ENCODE measurements at regions not wholly inside any gene's neighbourhood (a gene's known extent, or its start where the extent isn't known, plus 50 kb on each side); places are given as distances from the start of the nearest gene placed in this dataset.

DNA sequence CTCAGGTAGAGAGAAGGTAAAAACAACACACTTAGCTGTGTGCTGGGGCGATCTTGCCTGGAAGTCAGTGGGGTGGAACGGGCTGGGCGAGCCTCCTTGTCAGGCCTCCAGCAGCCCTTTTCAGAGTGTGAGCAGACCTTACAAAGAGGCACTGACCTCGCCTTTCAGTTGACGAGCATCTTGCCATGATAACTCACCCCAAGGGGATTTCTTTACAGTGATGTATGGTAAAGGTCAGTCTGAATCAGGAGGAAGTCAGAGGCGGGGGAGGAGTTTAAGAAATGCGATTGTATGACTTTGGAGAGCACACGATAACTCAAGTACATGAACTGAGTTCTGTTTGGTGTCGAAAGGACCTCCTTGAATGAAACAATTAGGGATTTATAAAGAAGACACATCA lies 326.5 kb upstream of the PROX1 start:
- DNase-seq (ENCODE audit: low spot score in 2 of 2): no peak
- intact Hi-C loops (cut with DNase I; ENCODE audit: low total_unique reads): no loop called here
- WGBS, 2 donors: 69 to 78% methylated on average over 9 of the region's 9 CpGs
- no peak overlapping the region for H3K4me3 ChIP-seq (ENCODE audit: low read depth, poor library complexity, severe bottlenecking)
- TF ChIP-seq, protein P1, sequence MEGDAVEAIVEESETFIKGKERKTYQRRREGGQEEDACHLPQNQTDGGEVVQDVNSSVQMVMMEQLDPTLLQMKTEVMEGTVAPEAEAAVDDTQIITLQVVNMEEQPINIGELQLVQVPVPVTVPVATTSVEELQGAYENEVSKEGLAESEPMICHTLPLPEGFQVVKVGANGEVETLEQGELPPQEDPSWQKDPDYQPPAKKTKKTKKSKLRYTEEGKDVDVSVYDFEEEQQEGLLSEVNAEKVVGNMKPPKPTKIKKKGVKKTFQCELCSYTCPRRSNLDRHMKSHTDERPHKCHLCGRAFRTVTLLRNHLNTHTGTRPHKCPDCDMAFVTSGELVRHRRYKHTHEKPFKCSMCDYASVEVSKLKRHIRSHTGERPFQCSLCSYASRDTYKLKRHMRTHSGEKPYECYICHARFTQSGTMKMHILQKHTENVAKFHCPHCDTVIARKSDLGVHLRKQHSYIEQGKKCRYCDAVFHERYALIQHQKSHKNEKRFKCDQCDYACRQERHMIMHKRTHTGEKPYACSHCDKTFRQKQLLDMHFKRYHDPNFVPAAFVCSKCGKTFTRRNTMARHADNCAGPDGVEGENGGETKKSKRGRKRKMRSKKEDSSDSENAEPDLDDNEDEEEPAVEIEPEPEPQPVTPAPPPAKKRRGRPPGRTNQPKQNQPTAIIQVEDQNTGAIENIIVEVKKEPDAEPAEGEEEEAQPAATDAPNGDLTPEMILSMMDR (IDR thresholded peaks at IDR 0.05): no peak
- no peak for TF ChIP-seq POLR2A (IDR thresholded peaks at IDR 0.05)

DNA sequence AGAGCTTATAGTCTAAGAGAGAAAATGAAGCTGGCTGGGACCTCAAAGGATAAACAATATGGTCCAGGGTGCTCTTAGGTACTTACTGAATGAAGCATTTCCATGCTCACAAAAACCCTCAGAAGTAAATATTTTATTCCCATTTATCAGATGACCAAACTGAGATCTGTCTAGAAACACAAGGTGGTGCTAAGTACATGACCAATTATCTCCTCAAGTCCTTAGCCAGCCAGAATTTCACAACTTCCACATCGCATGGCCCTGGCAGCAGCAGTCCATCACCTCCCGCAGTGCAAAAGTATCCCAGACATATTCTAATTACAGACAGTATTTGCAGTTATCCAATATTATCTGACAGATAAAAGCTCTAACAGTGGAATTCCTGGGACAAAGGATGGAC lies 321.7 kb upstream of the PROX1 start:
- DNase-seq (ENCODE audit: low spot score in 2 of 2): no peak
- intact Hi-C loops (cut with DNase I; ENCODE audit: low total_unique reads): no loop called here
- no peak overlapping the region for H3K4me3 ChIP-seq (ENCODE audit: low read depth, poor library complexity, severe bottlenecking)
- 42 to 84% methylated on average over 2 of the region's 2 CpGs for WGBS, 2 donors
- TF ChIP-seq POLR2A (IDR thresholded peaks at IDR 0.05): no peak
- TF ChIP-seq, protein P1 (IDR thresholded peaks at IDR 0.05): no peak

DNA sequence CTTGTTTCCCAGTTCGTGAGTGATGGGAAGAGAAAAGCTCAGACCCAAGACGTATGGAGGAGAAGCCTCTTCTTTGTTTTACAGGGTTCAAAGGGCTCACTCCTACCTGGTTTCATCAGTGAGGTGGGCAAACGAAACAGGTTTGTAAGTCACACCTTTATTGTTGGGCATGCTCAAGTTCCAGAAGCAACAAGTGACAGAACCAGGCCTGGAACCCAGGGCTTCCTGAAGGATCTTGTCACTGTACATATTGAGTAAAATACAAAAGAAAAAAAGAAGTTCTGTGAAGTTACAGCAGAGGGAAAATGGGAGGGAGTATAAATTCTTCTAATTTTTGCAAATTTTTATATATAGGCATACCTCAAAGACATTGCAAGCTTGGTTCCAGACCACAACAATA lies 320.9 kb upstream of the PROX1 start:
- no peak for DNase-seq (ENCODE audit: low spot score in 2 of 2)
- TF ChIP-seq POLR2A (IDR thresholded peaks at IDR 0.05): no peak
- TF ChIP-seq, protein P1 (IDR thresholded peaks at IDR 0.05): no peak
- no peak overlapping the region for H3K4me3 ChIP-seq (ENCODE audit: low read depth, poor library complexity, severe bottlenecking)
- intact Hi-C loops (cut with DNase I; ENCODE audit: low total_unique reads): no loop called here
- WGBS, 2 donors: 73 to 80% methylated on average over 3 of the region's 3 CpGs

DNA sequence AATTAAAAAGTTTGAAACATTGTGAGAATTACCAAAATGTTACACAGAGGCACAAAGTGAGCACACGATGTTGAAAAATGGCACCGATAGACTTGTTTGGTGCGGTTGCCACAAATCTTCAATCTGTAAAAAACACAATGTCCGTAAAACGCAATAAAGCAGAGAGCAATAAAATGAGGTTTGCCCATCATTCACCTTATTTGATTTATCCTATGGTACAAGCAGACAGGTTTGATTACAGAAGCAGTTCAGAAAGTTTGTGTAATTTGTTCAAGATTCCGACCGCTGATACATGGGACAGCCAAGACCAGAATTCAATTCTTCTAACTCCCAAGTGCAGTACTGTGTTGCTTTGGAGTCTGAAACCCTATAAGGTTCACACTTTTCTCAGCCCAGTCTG lies 318.3 kb upstream of the PROX1 start:
- no peak for TF ChIP-seq POLR2A (IDR thresholded peaks at IDR 0.05)
- TF ChIP-seq, protein P1 (IDR thresholded peaks at IDR 0.05): no peak
- intact Hi-C loops (cut with DNase I; ENCODE audit: low total_unique reads): no loop called here
- WGBS, 2 donors: 90 to 95% methylated on average over 7 of the region's 7 CpGs
- DNase-seq (ENCODE audit: low spot score in 2 of 2): no peak
- H3K4me3 ChIP-seq (ENCODE audit: low read depth, poor library complexity, severe bottlenecking): no peak overlapping the region

DNA sequence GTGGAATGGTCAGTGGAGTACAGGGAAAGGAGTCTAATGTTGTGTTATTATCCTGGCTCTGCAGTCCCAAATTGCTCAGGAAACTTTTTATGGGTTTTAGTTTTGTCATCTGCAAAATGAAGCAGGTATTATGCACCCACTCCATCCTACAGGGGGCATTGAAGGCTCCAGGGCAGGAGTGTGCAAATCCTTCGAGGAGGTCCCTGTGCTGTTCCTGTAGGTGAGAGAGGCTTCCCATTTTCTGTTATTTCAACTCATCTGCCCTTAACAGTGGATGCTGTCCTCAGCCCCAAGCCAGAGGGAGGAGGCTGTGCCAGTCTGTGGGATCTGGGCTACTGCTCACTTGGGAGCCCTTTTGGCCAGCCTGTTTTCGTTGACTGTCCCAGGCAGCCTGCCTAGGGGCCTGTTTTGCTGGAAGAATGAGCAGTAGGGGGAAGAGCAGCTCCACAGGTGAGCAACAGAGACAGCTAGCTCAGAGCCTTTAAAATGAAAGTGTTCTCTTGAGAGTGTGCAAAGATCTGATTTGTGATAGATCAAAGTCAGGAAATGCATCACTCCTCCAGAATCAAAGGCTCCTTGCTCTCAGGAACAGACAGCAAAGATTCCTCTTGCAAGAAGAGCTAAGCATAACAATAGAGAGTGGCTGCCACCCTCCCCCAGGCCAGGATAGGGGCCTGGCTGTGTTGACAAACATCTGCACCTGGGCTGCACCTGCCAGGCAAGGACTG lies 317.6 kb upstream of the PROX1 start:
- intact Hi-C loops (cut with DNase I; ENCODE audit: low total_unique reads): no loop called here
- no peak for DNase-seq (ENCODE audit: low spot score in 2 of 2)
- no peak for TF ChIP-seq POLR2A (IDR thresholded peaks at IDR 0.05)
- TF ChIP-seq, protein P1 (IDR thresholded peaks at IDR 0.05): no peak
- WGBS, 2 donors: 39 to 44% methylated on average over 2 of the region's 2 CpGs
- no peak overlapping the region for H3K4me3 ChIP-seq (ENCODE audit: low read depth, poor library complexity, severe bottlenecking)

DNA sequence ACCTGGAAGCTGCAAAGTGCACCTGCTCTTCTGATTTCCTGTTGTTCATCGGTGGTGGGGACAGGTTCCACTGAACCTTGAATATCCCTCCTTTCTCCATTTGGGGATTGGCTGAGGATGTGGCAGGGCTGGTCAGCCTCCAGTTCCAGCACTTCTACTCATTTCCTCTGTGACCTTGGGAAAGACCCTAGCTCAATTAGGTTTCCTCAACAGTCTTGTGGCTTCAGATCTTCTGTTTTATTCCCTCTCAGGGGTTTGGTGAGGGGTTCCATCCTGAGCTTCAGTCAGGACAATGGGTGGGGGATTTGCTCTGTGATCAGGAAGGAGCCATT lies 317.1 kb upstream of the PROX1 start:
- H3K4me3 ChIP-seq (ENCODE audit: low read depth, poor library complexity, severe bottlenecking): no peak overlapping the region
- intact Hi-C loops (cut with DNase I; ENCODE audit: low total_unique reads): no loop called here
- WGBS, 2 donors: 23 to 36% methylated on average over 1 of the region's 1 CpG
- no peak for DNase-seq (ENCODE audit: low spot score in 2 of 2)
- TF ChIP-seq, protein P1 (IDR thresholded peaks at IDR 0.05): no peak
- no peak for TF ChIP-seq POLR2A (IDR thresholded peaks at IDR 0.05)

Measured in lower leg skin (tissue), 4 donors.